ENCODE measurements at regions not wholly inside any gene's neighbourhood (a gene's known extent, or its start where the extent isn't known, plus 50 kb on each side); places are given as distances from the start of the nearest gene placed in this dataset.

DNA sequence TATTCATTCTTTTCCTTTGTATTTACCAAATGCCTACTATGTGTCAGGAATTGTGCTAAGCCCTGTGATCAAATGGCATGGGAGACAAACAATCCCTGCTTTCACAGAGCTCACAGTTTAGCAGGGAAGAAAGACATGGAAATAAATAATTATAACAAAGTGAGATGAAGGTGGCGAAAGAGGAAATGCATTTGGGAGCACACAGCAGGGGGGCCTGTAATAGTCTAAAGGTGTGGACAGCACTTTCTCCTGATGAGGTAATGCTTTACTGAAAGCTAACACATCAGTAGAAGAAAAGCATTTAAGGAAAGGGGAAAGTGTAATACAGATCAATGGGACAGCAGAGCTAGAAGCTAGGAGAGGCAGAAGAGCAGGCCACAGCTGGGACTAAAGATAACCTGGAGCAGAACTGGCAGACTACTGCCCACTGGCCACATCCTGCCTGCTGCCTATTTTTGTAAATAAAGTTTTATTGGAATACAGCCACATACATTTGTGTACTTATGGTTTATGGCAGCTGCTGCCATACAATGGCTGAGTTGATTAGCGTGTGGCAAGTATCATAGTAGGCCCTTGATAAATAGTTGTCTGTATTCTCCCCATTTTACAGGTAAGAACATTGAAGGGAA is 67.1 kb upstream of the TAPT1 start:
- H3K9ac ChIP-seq (ENCODE audit: low read length): no peak overlapping the region
- no peaks in the 10 kb centered on the region for H3K79me2 ChIP-seq (replicated peaks; ENCODE audit: insufficient read depth, low read length)
- H3F3A ChIP-seq (ENCODE audit: insufficient read depth, low read length, poor library complexity, severe bottlenecking): no peaks in the 10 kb centered on the region
- no peaks in the 10 kb centered on the region for H4K20me1 ChIP-seq (ENCODE audit: insufficient read depth)
- H3K9me3 ChIP-seq (ENCODE audit: low read length): no peaks in the 10 kb centered on the region
- no peak overlapping the region for H3K4me2 ChIP-seq (ENCODE audit: low read length)
- no peak overlapping the region for H2AFZ ChIP-seq (ENCODE audit: low read depth, low read length)
- no peak overlapping the region for H3K4me3 ChIP-seq (ENCODE audit: low read length)
- H3K27ac ChIP-seq (ENCODE audit: low read length): peak overlapping the region; percentile 37
- TF ChIP-seq EP300 (conservative IDR thresholded peaks at IDR 0.05; ENCODE audit: poor library complexity, severe bottlenecking): peak; percentile 15
- no peak for TF ChIP-seq TAF1 (IDR thresholded peaks at IDR 0.05; ENCODE audit: low read depth)
- no peak for TF ChIP-seq MXI1 (conservative IDR thresholded peaks at IDR 0.05; ENCODE audit: poor library complexity, severe bottlenecking)
- TF ChIP-seq, protein P1, sequence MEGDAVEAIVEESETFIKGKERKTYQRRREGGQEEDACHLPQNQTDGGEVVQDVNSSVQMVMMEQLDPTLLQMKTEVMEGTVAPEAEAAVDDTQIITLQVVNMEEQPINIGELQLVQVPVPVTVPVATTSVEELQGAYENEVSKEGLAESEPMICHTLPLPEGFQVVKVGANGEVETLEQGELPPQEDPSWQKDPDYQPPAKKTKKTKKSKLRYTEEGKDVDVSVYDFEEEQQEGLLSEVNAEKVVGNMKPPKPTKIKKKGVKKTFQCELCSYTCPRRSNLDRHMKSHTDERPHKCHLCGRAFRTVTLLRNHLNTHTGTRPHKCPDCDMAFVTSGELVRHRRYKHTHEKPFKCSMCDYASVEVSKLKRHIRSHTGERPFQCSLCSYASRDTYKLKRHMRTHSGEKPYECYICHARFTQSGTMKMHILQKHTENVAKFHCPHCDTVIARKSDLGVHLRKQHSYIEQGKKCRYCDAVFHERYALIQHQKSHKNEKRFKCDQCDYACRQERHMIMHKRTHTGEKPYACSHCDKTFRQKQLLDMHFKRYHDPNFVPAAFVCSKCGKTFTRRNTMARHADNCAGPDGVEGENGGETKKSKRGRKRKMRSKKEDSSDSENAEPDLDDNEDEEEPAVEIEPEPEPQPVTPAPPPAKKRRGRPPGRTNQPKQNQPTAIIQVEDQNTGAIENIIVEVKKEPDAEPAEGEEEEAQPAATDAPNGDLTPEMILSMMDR (IDR thresholded peaks at IDR 0.05; ENCODE audit: poor library complexity, severe bottlenecking): no peak
- TF ChIP-seq, protein P2, sequence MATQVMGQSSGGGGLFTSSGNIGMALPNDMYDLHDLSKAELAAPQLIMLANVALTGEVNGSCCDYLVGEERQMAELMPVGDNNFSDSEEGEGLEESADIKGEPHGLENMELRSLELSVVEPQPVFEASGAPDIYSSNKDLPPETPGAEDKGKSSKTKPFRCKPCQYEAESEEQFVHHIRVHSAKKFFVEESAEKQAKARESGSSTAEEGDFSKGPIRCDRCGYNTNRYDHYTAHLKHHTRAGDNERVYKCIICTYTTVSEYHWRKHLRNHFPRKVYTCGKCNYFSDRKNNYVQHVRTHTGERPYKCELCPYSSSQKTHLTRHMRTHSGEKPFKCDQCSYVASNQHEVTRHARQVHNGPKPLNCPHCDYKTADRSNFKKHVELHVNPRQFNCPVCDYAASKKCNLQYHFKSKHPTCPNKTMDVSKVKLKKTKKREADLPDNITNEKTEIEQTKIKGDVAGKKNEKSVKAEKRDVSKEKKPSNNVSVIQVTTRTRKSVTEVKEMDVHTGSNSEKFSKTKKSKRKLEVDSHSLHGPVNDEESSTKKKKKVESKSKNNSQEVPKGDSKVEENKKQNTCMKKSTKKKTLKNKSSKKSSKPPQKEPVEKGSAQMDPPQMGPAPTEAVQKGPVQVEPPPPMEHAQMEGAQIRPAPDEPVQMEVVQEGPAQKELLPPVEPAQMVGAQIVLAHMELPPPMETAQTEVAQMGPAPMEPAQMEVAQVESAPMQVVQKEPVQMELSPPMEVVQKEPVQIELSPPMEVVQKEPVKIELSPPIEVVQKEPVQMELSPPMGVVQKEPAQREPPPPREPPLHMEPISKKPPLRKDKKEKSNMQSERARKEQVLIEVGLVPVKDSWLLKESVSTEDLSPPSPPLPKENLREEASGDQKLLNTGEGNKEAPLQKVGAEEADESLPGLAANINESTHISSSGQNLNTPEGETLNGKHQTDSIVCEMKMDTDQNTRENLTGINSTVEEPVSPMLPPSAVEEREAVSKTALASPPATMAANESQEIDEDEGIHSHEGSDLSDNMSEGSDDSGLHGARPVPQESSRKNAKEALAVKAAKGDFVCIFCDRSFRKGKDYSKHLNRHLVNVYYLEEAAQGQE (IDR thresholded peaks at IDR 0.05; ENCODE audit: borderline replicate concordance): peak; percentile 84
- peak; percentile 48 for TF ChIP-seq POLR2AphosphoS5 (IDR thresholded peaks at IDR 0.05)
- peak; percentile 11 for TF ChIP-seq RAD21 (conservative IDR thresholded peaks at IDR 0.05)
- TF ChIP-seq EZH2 (IDR thresholded peaks at IDR 0.05; ENCODE audit: borderline replicate concordance, insufficient read depth, low read length, poor library complexity, severe bottlenecking): no peak
- H3K9me2 ChIP-seq (ENCODE audit: insufficient read depth, low read length): no peaks in the 10 kb centered on the region
- H3K36me3 ChIP-seq (ENCODE audit: insufficient read depth, low read length): no peaks in the 10 kb centered on the region
- no peaks in the 10 kb centered on the region for H3K27me3 ChIP-seq (ENCODE audit: insufficient read depth, low read depth, low read length)

DNA sequence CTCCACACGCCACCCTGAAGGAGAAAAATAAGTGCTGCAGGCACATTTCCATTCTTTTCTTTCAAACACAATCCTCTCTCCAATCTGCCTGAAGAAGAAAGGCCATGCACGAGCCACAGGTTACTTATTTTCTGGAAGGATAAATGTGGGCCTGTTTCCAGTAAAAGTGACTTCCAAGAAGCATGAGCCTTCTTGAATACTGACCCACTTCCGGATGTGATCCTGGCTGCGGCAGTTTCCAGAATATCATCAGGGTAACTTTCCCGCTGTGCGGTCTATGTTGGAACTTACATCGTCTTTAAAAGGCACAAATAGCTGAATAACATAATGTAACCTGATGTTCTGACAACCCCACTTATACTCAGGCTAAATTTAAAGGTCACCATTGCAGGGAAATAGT is 66.3 kb upstream of the TAPT1 start:
- H3K4me2 ChIP-seq (ENCODE audit: low read length): no peak overlapping the region
- H3K27ac ChIP-seq (ENCODE audit: low read length): peak overlapping the region; percentile 37
- H3F3A ChIP-seq (ENCODE audit: insufficient read depth, low read length, poor library complexity, severe bottlenecking): no peaks in the 10 kb centered on the region
- no peaks in the 10 kb centered on the region for H3K27me3 ChIP-seq (ENCODE audit: insufficient read depth, low read depth, low read length)
- H3K79me2 ChIP-seq (replicated peaks; ENCODE audit: insufficient read depth, low read length): no peaks in the 10 kb centered on the region
- H3K36me3 ChIP-seq (ENCODE audit: insufficient read depth, low read length): no peaks in the 10 kb centered on the region
- no peak for TF ChIP-seq SMC3 (conservative IDR thresholded peaks at IDR 0.05; ENCODE audit: poor library complexity)
- TF ChIP-seq EZH2 (IDR thresholded peaks at IDR 0.05; ENCODE audit: borderline replicate concordance, insufficient read depth, low read length, poor library complexity, severe bottlenecking): no peak
- TF ChIP-seq POLR2AphosphoS5 (IDR thresholded peaks at IDR 0.05): no peak
- TF ChIP-seq, protein P2 (IDR thresholded peaks at IDR 0.05; ENCODE audit: borderline replicate concordance): no peak
- TF ChIP-seq EP300 (conservative IDR thresholded peaks at IDR 0.05; ENCODE audit: poor library complexity, severe bottlenecking): no peak
- TF ChIP-seq, protein P1 (IDR thresholded peaks at IDR 0.05; ENCODE audit: poor library complexity, severe bottlenecking): no peak
- TF ChIP-seq TAF1 (IDR thresholded peaks at IDR 0.05; ENCODE audit: low read depth): no peak
- no peak for TF ChIP-seq RAD21 (conservative IDR thresholded peaks at IDR 0.05)
- TF ChIP-seq MXI1 (conservative IDR thresholded peaks at IDR 0.05; ENCODE audit: poor library complexity, severe bottlenecking): no peak
- H3K4me3 ChIP-seq (ENCODE audit: low read length): no peak overlapping the region
- H3K9me3 ChIP-seq (ENCODE audit: low read length): no peaks in the 10 kb centered on the region
- no peaks in the 10 kb centered on the region for H3K9me2 ChIP-seq (ENCODE audit: insufficient read depth, low read length)
- H2AFZ ChIP-seq (ENCODE audit: low read depth, low read length): no peak overlapping the region
- H4K20me1 ChIP-seq (ENCODE audit: insufficient read depth): no peaks in the 10 kb centered on the region
- H3K9ac ChIP-seq (ENCODE audit: low read length): no peak overlapping the region
